Endothelial cell of umbilical vein (primary cell): ENCODE measurements at regions not wholly inside any gene's neighbourhood (a gene's known extent, or its start where the extent isn't known, plus 50 kb on each side); places are given as distances from the start of the nearest gene placed in this dataset.

ENCODE experiments used
- BruUV-seq: library from RNA; stranded (reverse); fragments of 400-500 nt; replicated peaks from 2 replicates; lab custom pipeline; 2021; lab: Mats Ljungman, UMichigan
- CTCF ChIA-PET: fragments of 300-600, 350-600 bp; sonication (Branson Sonifier 250); formaldehyde crosslinking; loops from one replicate; lab custom pipeline; 2021; ENCODE audit warnings: antibody characterized with exemption, inconsistent platforms; lab: Charles Lee
- POLR2A ChIA-PET: fragments of 300-600, 350-600 bp; sonication (Branson Sonifier 250); formaldehyde crosslinking; loops from one replicate; lab custom pipeline; 2021; ENCODE audit warnings: antibody characterized with exemption, inconsistent platforms; lab: Charles Lee
- DNase-seq: peaks from one replicate; pipeline ENCODE4 v3.0.0-alpha.2; 2011; ENCODE audit warnings: low read depth, low spot score
- FAIRE-seq: peaks from 2 replicates; lab custom pipeline; 2011; peaks lifted over from hg19 to GRCh38; lab: Jason Lieb, UNC
- H2AFZ ChIP-seq: 2 replicates; pipeline ENCODE4 v1.6.0; 2012; ENCODE audit warnings: low read depth, low read length, control low read depth, inconsistent platforms
- H3K27ac ChIP-seq: 2 replicates; pipeline ENCODE4 v1.5.1; 2011; ENCODE audit warnings: low read depth, mild to moderate bottlenecking, control low read depth, low read length, moderate library complexity; ENCODE audit not compliant: insufficient read depth
- H3K27me3 ChIP-seq, 2 experiments: 2 replicates each; pipeline versions ENCODE4 v1.6.0 to v1.6.1; 2011; ENCODE audit warnings: low read length in 2 of 2, mixed read lengths in 1 of 2; ENCODE audit not compliant: control insufficient read depth in 2 of 2, insufficient read depth in 2 of 2
- H3K36me3 ChIP-seq, 2 experiments: 2 replicates in 1 of 2; 3 replicates in 1 of 2; pipeline ENCODE4 v1.5.1; 2011; ENCODE audit warnings: low read length in 2 of 2, mild to moderate bottlenecking in 1 of 2, moderate library complexity in 1 of 2; ENCODE audit not compliant: control insufficient read depth in 2 of 2, insufficient read depth in 2 of 2; ENCODE audit errors: extremely low read depth in 1 of 2
- H3K4me1 ChIP-seq: 3 replicates; pipeline ENCODE4 v1.5.1; 2011; ENCODE audit warnings: mild to moderate bottlenecking, low read length; ENCODE audit not compliant: control insufficient read depth, insufficient read depth; ENCODE audit errors: extremely low read depth
- H3K4me2 ChIP-seq: 2 replicates; pipeline ENCODE4 v1.6.1; 2011; ENCODE audit warnings: low read length, control low read depth, mixed read lengths; ENCODE audit not compliant: insufficient read depth
- H3K4me3 ChIP-seq, 3 experiments: fragments of 200-600 bp in 1 of 3; sonication (generic), shearing (Covaris generic) in 1 of 3; replicated peaks in 1 of 3; 2 replicates each; pipeline ENCODE4 v1.5.1; 2011 to 2016; ENCODE audit warnings: control low read depth in 3 of 3, low read length in 3 of 3, mild to moderate bottlenecking in 2 of 3, inconsistent platforms in 1 of 3, low read depth in 1 of 3, moderate library complexity in 1 of 3; ENCODE audit not compliant: insufficient read depth in 1 of 3
- H3K79me2 ChIP-seq: 2 replicates; pipeline ENCODE4 v1.6.0; 2012; ENCODE audit warnings: low read length, inconsistent platforms; ENCODE audit not compliant: control insufficient read depth, insufficient read depth
- H3K9ac ChIP-seq: replicated peaks from 2 replicates; pipeline ENCODE3; 2011; ENCODE audit warnings: low read length, control low read depth; ENCODE audit not compliant: insufficient read depth; ENCODE audit errors: extremely low read depth
- H3K9me1 ChIP-seq: replicated peaks from 3 replicates; pipeline ENCODE4 v1.6.0; 2011; ENCODE audit warnings: mild to moderate bottlenecking, low read length; ENCODE audit not compliant: control insufficient read depth, insufficient read depth; ENCODE audit errors: extremely low read depth
- H3K9me3 ChIP-seq: replicated peaks from 2 replicates; pipeline ENCODE4 v1.5.1; 2012; ENCODE audit warnings: low read length, inconsistent platforms; ENCODE audit not compliant: control insufficient read depth, insufficient read depth
- H4K20me1 ChIP-seq: replicated peaks from 2 replicates; pipeline ENCODE3; 2011; ENCODE audit warnings: mild to moderate bottlenecking, low read length; ENCODE audit not compliant: control insufficient read depth, insufficient read depth; ENCODE audit errors: extremely low read depth
- CTCF ChIP-seq, 2 donors: IDR thresholded peaks; 1 replicate in 1 of 2; 2 replicates in 1 of 2; pipeline ENCODE4 v1.5.1; 2011; ENCODE audit warnings: low read length in 2 of 2, mild to moderate bottlenecking in 2 of 2, moderate library complexity in 2 of 2, control low read depth in 1 of 2, inconsistent platforms in 1 of 2, low read depth in 1 of 2; ENCODE audit not compliant: insufficient read depth in 1 of 2; ENCODE audit errors: extremely low read depth in 1 of 2
- EZH2 ChIP-seq: IDR thresholded peaks from 2 replicates; pipeline ENCODE4 v1.6.1; 2012; ENCODE audit warnings: borderline replicate concordance, low read depth, mild to moderate bottlenecking, moderate library complexity, low read length, inconsistent platforms; ENCODE audit not compliant: severe bottlenecking
- FOS ChIP-seq: IDR thresholded peaks from 2 replicates; pipeline ENCODE4 v1.6.1; 2011; ENCODE audit warnings: mild to moderate bottlenecking, low read length, moderate library complexity, borderline replicate concordance; ENCODE audit not compliant: insufficient read depth
- GATA2 ChIP-seq: IDR thresholded peaks from 2 replicates; pipeline ENCODE4 v1.7.0; 2011; ENCODE audit warnings: low read depth, mild to moderate bottlenecking, moderate library complexity, mixed read lengths, low read length; ENCODE audit not compliant: insufficient read length, insufficient read depth
- JUN ChIP-seq: IDR thresholded peaks from 2 replicates; pipeline ENCODE4 v1.6.1; 2011; ENCODE audit warnings: borderline replicate concordance, low read depth; ENCODE audit not compliant: insufficient read length, insufficient read depth
- MAX ChIP-seq: IDR thresholded peaks from 2 replicates; pipeline ENCODE4 v1.6.1; 2011; ENCODE audit not compliant: insufficient read depth, insufficient read length
- MYC ChIP-seq: IDR thresholded peaks from one replicate; pipeline ENCODE4 v1.6.1; 2011; ENCODE audit warnings: mild to moderate bottlenecking, low read depth, low read length
- POLR2A ChIP-seq: IDR thresholded peaks from 2 replicates; pipeline ENCODE4 v1.6.1; 2012; ENCODE audit warnings: low read depth, mild to moderate bottlenecking, control low read depth, low read length
- POLR2AphosphoS5 ChIP-seq: IDR thresholded peaks from 2 replicates; pipeline ENCODE4 v1.6.1; 2012; ENCODE audit warnings: low read depth, mild to moderate bottlenecking, control low read depth, low read length, moderate library complexity; ENCODE audit not compliant: insufficient read depth
- dilution Hi-C: fragments of 300-500 bp; cut with MboI; formaldehyde crosslinking; loops from one replicate; pipeline ENCODE4 v1.15.0; 2019; ENCODE audit warnings: low sequenced_read_pairs; ENCODE audit not compliant: extremely low pct_ligation_motif_present
- intact Hi-C: fragments of 100-400 bp; cut with micrococcal nuclease; formaldehyde crosslinking; loops from one replicate; pipeline ENCODE4 v1.10.0; 2022

GRCh38 chr5:7320701-7321301 is 75.1 kb upstream of the ADCY2 start:
- no peak overlapping the region for H2AFZ ChIP-seq
- H3K4me1 ChIP-seq, result no peaks in the 10 kb centered on the region
- POLR2A ChIA-PET, result no interaction called here
- TF ChIP-seq POLR2A (no peak), POLR2AphosphoS5 (no peak), EZH2 (no peak), MAX (no peak), MYC (no peak), JUN (no peak), CTCF (IDR thresholded peaks at IDR 0.05; ENCODE audit: extremely low read depth in 1 of 2, insufficient read depth in 1 of 2, low read depth in 1 of 2, low read length in 2 of 2) (no peak), FOS (no peak), GATA2 (no peak)
- no peaks in the 10 kb centered on the region for H3K27me3 ChIP-seq
- H3K4me2 ChIP-seq, result no peak overlapping the region
- intact Hi-C loops (no loop called here), dilution Hi-C loops (no loop called here)
- peaks cover 2% of the 10 kb centered on the region for H3K9me3 ChIP-seq
- no peak overlapping the region for H3K27ac ChIP-seq
- FAIRE-seq (no peak), DNase-seq (no peak)
- H3K9me1 ChIP-seq, result no peaks in the 10 kb centered on the region
- no peaks in the 10 kb centered on the region for H3K36me3 ChIP-seq
- H3K9ac ChIP-seq, result no peak overlapping the region
- BruUV-seq, result no TSS peak
- H3K79me2 ChIP-seq, result no peaks in the 10 kb centered on the region
- no peak overlapping the region for H3K4me3 ChIP-seq
- H4K20me1 ChIP-seq, result no peaks in the 10 kb centered on the region
- CTCF ChIA-PET, result no interaction called here
